Endothelial cell of umbilical vein (primary cell): ENCODE measurements at regions not wholly inside any gene's neighbourhood (a gene's known extent, or its start where the extent isn't known, plus 50 kb on each side); places are given as distances from the start of the nearest gene placed in this dataset.

ENCODE experiments used
- BruUV-seq: library from RNA; stranded (reverse); fragments of 400-500 nt; replicated peaks from 2 replicates; lab custom pipeline; 2021; lab: Mats Ljungman, UMichigan
- CTCF ChIA-PET: fragments of 300-600, 350-600 bp; sonication (Branson Sonifier 250); formaldehyde crosslinking; loops from one replicate; lab custom pipeline; 2021; ENCODE audit warnings: antibody characterized with exemption, inconsistent platforms; lab: Charles Lee
- POLR2A ChIA-PET: fragments of 300-600, 350-600 bp; sonication (Branson Sonifier 250); formaldehyde crosslinking; loops from one replicate; lab custom pipeline; 2021; ENCODE audit warnings: antibody characterized with exemption, inconsistent platforms; lab: Charles Lee
- DNase-seq: peaks from one replicate; pipeline ENCODE4 v3.0.0-alpha.2; 2011; ENCODE audit warnings: low read depth, low spot score
- FAIRE-seq: peaks from 2 replicates; lab custom pipeline; 2011; peaks lifted over from hg19 to GRCh38; lab: Jason Lieb, UNC
- H2AFZ ChIP-seq: 2 replicates; pipeline ENCODE4 v1.6.0; 2012; ENCODE audit warnings: low read depth, low read length, control low read depth, inconsistent platforms
- H3K27ac ChIP-seq: 2 replicates; pipeline ENCODE4 v1.5.1; 2011; ENCODE audit warnings: low read depth, mild to moderate bottlenecking, control low read depth, low read length, moderate library complexity; ENCODE audit not compliant: insufficient read depth
- H3K27me3 ChIP-seq, 2 experiments: 2 replicates each; pipeline versions ENCODE4 v1.6.0 to v1.6.1; 2011; ENCODE audit warnings: low read length in 2 of 2, mixed read lengths in 1 of 2; ENCODE audit not compliant: control insufficient read depth in 2 of 2, insufficient read depth in 2 of 2
- H3K36me3 ChIP-seq, 2 experiments: 2 replicates in 1 of 2; 3 replicates in 1 of 2; pipeline ENCODE4 v1.5.1; 2011; ENCODE audit warnings: low read length in 2 of 2, mild to moderate bottlenecking in 1 of 2, moderate library complexity in 1 of 2; ENCODE audit not compliant: control insufficient read depth in 2 of 2, insufficient read depth in 2 of 2; ENCODE audit errors: extremely low read depth in 1 of 2
- H3K4me1 ChIP-seq: 3 replicates; pipeline ENCODE4 v1.5.1; 2011; ENCODE audit warnings: mild to moderate bottlenecking, low read length; ENCODE audit not compliant: control insufficient read depth, insufficient read depth; ENCODE audit errors: extremely low read depth
- H3K4me2 ChIP-seq: 2 replicates; pipeline ENCODE4 v1.6.1; 2011; ENCODE audit warnings: low read length, control low read depth, mixed read lengths; ENCODE audit not compliant: insufficient read depth
- H3K4me3 ChIP-seq, 3 experiments: fragments of 200-600 bp in 1 of 3; sonication (generic), shearing (Covaris generic) in 1 of 3; replicated peaks in 1 of 3; 2 replicates each; pipeline ENCODE4 v1.5.1; 2011 to 2016; ENCODE audit warnings: control low read depth in 3 of 3, low read length in 3 of 3, mild to moderate bottlenecking in 2 of 3, inconsistent platforms in 1 of 3, low read depth in 1 of 3, moderate library complexity in 1 of 3; ENCODE audit not compliant: insufficient read depth in 1 of 3
- H3K79me2 ChIP-seq: 2 replicates; pipeline ENCODE4 v1.6.0; 2012; ENCODE audit warnings: low read length, inconsistent platforms; ENCODE audit not compliant: control insufficient read depth, insufficient read depth
- H3K9ac ChIP-seq: replicated peaks from 2 replicates; pipeline ENCODE3; 2011; ENCODE audit warnings: low read length, control low read depth; ENCODE audit not compliant: insufficient read depth; ENCODE audit errors: extremely low read depth
- H3K9me1 ChIP-seq: replicated peaks from 3 replicates; pipeline ENCODE4 v1.6.0; 2011; ENCODE audit warnings: mild to moderate bottlenecking, low read length; ENCODE audit not compliant: control insufficient read depth, insufficient read depth; ENCODE audit errors: extremely low read depth
- H3K9me3 ChIP-seq: replicated peaks from 2 replicates; pipeline ENCODE4 v1.5.1; 2012; ENCODE audit warnings: low read length, inconsistent platforms; ENCODE audit not compliant: control insufficient read depth, insufficient read depth
- H4K20me1 ChIP-seq: replicated peaks from 2 replicates; pipeline ENCODE3; 2011; ENCODE audit warnings: mild to moderate bottlenecking, low read length; ENCODE audit not compliant: control insufficient read depth, insufficient read depth; ENCODE audit errors: extremely low read depth
- FOS ChIP-seq: IDR thresholded peaks from 2 replicates; pipeline ENCODE4 v1.6.1; 2011; ENCODE audit warnings: mild to moderate bottlenecking, low read length, moderate library complexity, borderline replicate concordance; ENCODE audit not compliant: insufficient read depth
- GATA2 ChIP-seq: IDR thresholded peaks from 2 replicates; pipeline ENCODE4 v1.7.0; 2011; ENCODE audit warnings: low read depth, mild to moderate bottlenecking, moderate library complexity, mixed read lengths, low read length; ENCODE audit not compliant: insufficient read length, insufficient read depth
- MYC ChIP-seq: IDR thresholded peaks from one replicate; pipeline ENCODE4 v1.6.1; 2011; ENCODE audit warnings: mild to moderate bottlenecking, low read depth, low read length
- POLR2A ChIP-seq: IDR thresholded peaks from 2 replicates; pipeline ENCODE4 v1.6.1; 2012; ENCODE audit warnings: low read depth, mild to moderate bottlenecking, control low read depth, low read length
- POLR2AphosphoS5 ChIP-seq: IDR thresholded peaks from 2 replicates; pipeline ENCODE4 v1.6.1; 2012; ENCODE audit warnings: low read depth, mild to moderate bottlenecking, control low read depth, low read length, moderate library complexity; ENCODE audit not compliant: insufficient read depth
- dilution Hi-C: fragments of 300-500 bp; cut with MboI; formaldehyde crosslinking; loops from one replicate; pipeline ENCODE4 v1.15.0; 2019; ENCODE audit warnings: low sequenced_read_pairs; ENCODE audit not compliant: extremely low pct_ligation_motif_present
- intact Hi-C: fragments of 100-400 bp; cut with micrococcal nuclease; formaldehyde crosslinking; loops from one replicate; pipeline ENCODE4 v1.10.0; 2022
- TF ChIP-seq, protein P1 (sequence below), 2 donors: IDR thresholded peaks; 1 replicate in 1 of 2; 2 replicates in 1 of 2; pipeline ENCODE4 v1.5.1; 2011; ENCODE audit warnings: low read length in 2 of 2, mild to moderate bottlenecking in 2 of 2, moderate library complexity in 2 of 2, control low read depth in 1 of 2, inconsistent platforms in 1 of 2, low read depth in 1 of 2; ENCODE audit not compliant: insufficient read depth in 1 of 2; ENCODE audit errors: extremely low read depth in 1 of 2

GRCh38 chr3:189576486-189576885, 54.7 kb upstream of the TP63 start:
- no peak overlapping the region for H3K27ac ChIP-seq
- H3K9me1 ChIP-seq, result no peaks in the 10 kb centered on the region
- dilution Hi-C loops, result no loop called here
- H3K9ac ChIP-seq, result no peak overlapping the region
- no peak overlapping the region for H2AFZ ChIP-seq
- H3K4me3 ChIP-seq, result no peak overlapping the region
- BruUV-seq, result no TSS peak
- CTCF ChIA-PET, result no interaction called here
- intact Hi-C loops, result no loop called here
- no peaks in the 10 kb centered on the region for H4K20me1 ChIP-seq
- H3K4me1 ChIP-seq, result no peaks in the 10 kb centered on the region
- POLR2A ChIA-PET, result no interaction called here
- no peak for FAIRE-seq
- DNase-seq, result no peak
- H3K27me3 ChIP-seq, result no peaks in the 10 kb centered on the region
- TF ChIP-seq, protein P1, sequence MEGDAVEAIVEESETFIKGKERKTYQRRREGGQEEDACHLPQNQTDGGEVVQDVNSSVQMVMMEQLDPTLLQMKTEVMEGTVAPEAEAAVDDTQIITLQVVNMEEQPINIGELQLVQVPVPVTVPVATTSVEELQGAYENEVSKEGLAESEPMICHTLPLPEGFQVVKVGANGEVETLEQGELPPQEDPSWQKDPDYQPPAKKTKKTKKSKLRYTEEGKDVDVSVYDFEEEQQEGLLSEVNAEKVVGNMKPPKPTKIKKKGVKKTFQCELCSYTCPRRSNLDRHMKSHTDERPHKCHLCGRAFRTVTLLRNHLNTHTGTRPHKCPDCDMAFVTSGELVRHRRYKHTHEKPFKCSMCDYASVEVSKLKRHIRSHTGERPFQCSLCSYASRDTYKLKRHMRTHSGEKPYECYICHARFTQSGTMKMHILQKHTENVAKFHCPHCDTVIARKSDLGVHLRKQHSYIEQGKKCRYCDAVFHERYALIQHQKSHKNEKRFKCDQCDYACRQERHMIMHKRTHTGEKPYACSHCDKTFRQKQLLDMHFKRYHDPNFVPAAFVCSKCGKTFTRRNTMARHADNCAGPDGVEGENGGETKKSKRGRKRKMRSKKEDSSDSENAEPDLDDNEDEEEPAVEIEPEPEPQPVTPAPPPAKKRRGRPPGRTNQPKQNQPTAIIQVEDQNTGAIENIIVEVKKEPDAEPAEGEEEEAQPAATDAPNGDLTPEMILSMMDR (IDR thresholded peaks at IDR 0.05; ENCODE audit: extremely low read depth in 1 of 2, insufficient read depth in 1 of 2, low read depth in 1 of 2, low read length in 2 of 2), result no peak
- TF ChIP-seq POLR2AphosphoS5 (no peak), POLR2A (no peak), MYC (no peak), FOS (no peak), GATA2 (no peak)
- no peaks in the 10 kb centered on the region for H3K79me2 ChIP-seq
- peaks cover 2% of the 10 kb centered on the region for H3K9me3 ChIP-seq
- no peaks in the 10 kb centered on the region for H3K36me3 ChIP-seq
- no peak overlapping the region for H3K4me2 ChIP-seq
